Endothelial cell of umbilical vein (primary cell): ENCODE measurements at regions not wholly inside any gene's neighbourhood (a gene's known extent, or its start where the extent isn't known, plus 50 kb on each side); places are given as distances from the start of the nearest gene placed in this dataset.

Experiments
- BruUV-seq: library from RNA; stranded (reverse); fragments of 400-500 nt; replicated peaks from 2 replicates; lab custom pipeline; 2021; lab: Mats Ljungman, UMichigan
- CTCF ChIA-PET: fragments of 300-600, 350-600 bp; sonication (Branson Sonifier 250); formaldehyde crosslinking; loops from one replicate; lab custom pipeline; 2021; ENCODE audit warnings: antibody characterized with exemption, inconsistent platforms; lab: Charles Lee
- POLR2A ChIA-PET: fragments of 300-600, 350-600 bp; sonication (Branson Sonifier 250); formaldehyde crosslinking; loops from one replicate; lab custom pipeline; 2021; ENCODE audit warnings: antibody characterized with exemption, inconsistent platforms; lab: Charles Lee
- DNase-seq: peaks from one replicate; pipeline ENCODE4 v3.0.0-alpha.2; 2011; ENCODE audit warnings: low read depth, low spot score
- FAIRE-seq: peaks from 2 replicates; lab custom pipeline; 2011; peaks lifted over from hg19 to GRCh38; lab: Jason Lieb, UNC
- H2AFZ ChIP-seq: 2 replicates; pipeline ENCODE4 v1.6.0; 2012; ENCODE audit warnings: low read depth, low read length, control low read depth, inconsistent platforms
- H3K27ac ChIP-seq: 2 replicates; pipeline ENCODE4 v1.5.1; 2011; ENCODE audit warnings: low read depth, mild to moderate bottlenecking, control low read depth, low read length, moderate library complexity; ENCODE audit not compliant: insufficient read depth
- H3K27me3 ChIP-seq, 2 experiments: 2 replicates each; pipeline versions ENCODE4 v1.6.0 to v1.6.1; 2011; ENCODE audit warnings: low read length in 2 of 2, mixed read lengths in 1 of 2; ENCODE audit not compliant: control insufficient read depth in 2 of 2, insufficient read depth in 2 of 2
- H3K36me3 ChIP-seq, 2 experiments: 2 replicates in 1 of 2; 3 replicates in 1 of 2; pipeline ENCODE4 v1.5.1; 2011; ENCODE audit warnings: low read length in 2 of 2, mild to moderate bottlenecking in 1 of 2, moderate library complexity in 1 of 2; ENCODE audit not compliant: control insufficient read depth in 2 of 2, insufficient read depth in 2 of 2; ENCODE audit errors: extremely low read depth in 1 of 2
- H3K4me1 ChIP-seq: 3 replicates; pipeline ENCODE4 v1.5.1; 2011; ENCODE audit warnings: mild to moderate bottlenecking, low read length; ENCODE audit not compliant: control insufficient read depth, insufficient read depth; ENCODE audit errors: extremely low read depth
- H3K4me2 ChIP-seq: 2 replicates; pipeline ENCODE4 v1.6.1; 2011; ENCODE audit warnings: low read length, control low read depth, mixed read lengths; ENCODE audit not compliant: insufficient read depth
- H3K4me3 ChIP-seq, 3 experiments: fragments of 200-600 bp in 1 of 3; sonication (generic), shearing (Covaris generic) in 1 of 3; replicated peaks in 1 of 3; 2 replicates each; pipeline ENCODE4 v1.5.1; 2011 to 2016; ENCODE audit warnings: control low read depth in 3 of 3, low read length in 3 of 3, mild to moderate bottlenecking in 2 of 3, inconsistent platforms in 1 of 3, low read depth in 1 of 3, moderate library complexity in 1 of 3; ENCODE audit not compliant: insufficient read depth in 1 of 3
- H3K79me2 ChIP-seq: 2 replicates; pipeline ENCODE4 v1.6.0; 2012; ENCODE audit warnings: low read length, inconsistent platforms; ENCODE audit not compliant: control insufficient read depth, insufficient read depth
- H3K9ac ChIP-seq: replicated peaks from 2 replicates; pipeline ENCODE3; 2011; ENCODE audit warnings: low read length, control low read depth; ENCODE audit not compliant: insufficient read depth; ENCODE audit errors: extremely low read depth
- H3K9me1 ChIP-seq: replicated peaks from 3 replicates; pipeline ENCODE4 v1.6.0; 2011; ENCODE audit warnings: mild to moderate bottlenecking, low read length; ENCODE audit not compliant: control insufficient read depth, insufficient read depth; ENCODE audit errors: extremely low read depth
- H3K9me3 ChIP-seq: replicated peaks from 2 replicates; pipeline ENCODE4 v1.5.1; 2012; ENCODE audit warnings: low read length, inconsistent platforms; ENCODE audit not compliant: control insufficient read depth, insufficient read depth
- H4K20me1 ChIP-seq: replicated peaks from 2 replicates; pipeline ENCODE3; 2011; ENCODE audit warnings: mild to moderate bottlenecking, low read length; ENCODE audit not compliant: control insufficient read depth, insufficient read depth; ENCODE audit errors: extremely low read depth
- CTCF ChIP-seq, 2 donors: IDR thresholded peaks; 1 replicate in 1 of 2; 2 replicates in 1 of 2; pipeline ENCODE4 v1.5.1; 2011; ENCODE audit warnings: low read length in 2 of 2, mild to moderate bottlenecking in 2 of 2, moderate library complexity in 2 of 2, control low read depth in 1 of 2, inconsistent platforms in 1 of 2, low read depth in 1 of 2; ENCODE audit not compliant: insufficient read depth in 1 of 2; ENCODE audit errors: extremely low read depth in 1 of 2
- EZH2 ChIP-seq: IDR thresholded peaks from 2 replicates; pipeline ENCODE4 v1.6.1; 2012; ENCODE audit warnings: borderline replicate concordance, low read depth, mild to moderate bottlenecking, moderate library complexity, low read length, inconsistent platforms; ENCODE audit not compliant: severe bottlenecking
- FOS ChIP-seq: IDR thresholded peaks from 2 replicates; pipeline ENCODE4 v1.6.1; 2011; ENCODE audit warnings: mild to moderate bottlenecking, low read length, moderate library complexity, borderline replicate concordance; ENCODE audit not compliant: insufficient read depth
- GATA2 ChIP-seq: IDR thresholded peaks from 2 replicates; pipeline ENCODE4 v1.7.0; 2011; ENCODE audit warnings: low read depth, mild to moderate bottlenecking, moderate library complexity, mixed read lengths, low read length; ENCODE audit not compliant: insufficient read length, insufficient read depth
- JUN ChIP-seq: IDR thresholded peaks from 2 replicates; pipeline ENCODE4 v1.6.1; 2011; ENCODE audit warnings: borderline replicate concordance, low read depth; ENCODE audit not compliant: insufficient read length, insufficient read depth
- MAX ChIP-seq: IDR thresholded peaks from 2 replicates; pipeline ENCODE4 v1.6.1; 2011; ENCODE audit not compliant: insufficient read depth, insufficient read length
- MYC ChIP-seq: IDR thresholded peaks from one replicate; pipeline ENCODE4 v1.6.1; 2011; ENCODE audit warnings: mild to moderate bottlenecking, low read depth, low read length
- POLR2A ChIP-seq: IDR thresholded peaks from 2 replicates; pipeline ENCODE4 v1.6.1; 2012; ENCODE audit warnings: low read depth, mild to moderate bottlenecking, control low read depth, low read length
- POLR2AphosphoS5 ChIP-seq: IDR thresholded peaks from 2 replicates; pipeline ENCODE4 v1.6.1; 2012; ENCODE audit warnings: low read depth, mild to moderate bottlenecking, control low read depth, low read length, moderate library complexity; ENCODE audit not compliant: insufficient read depth
- dilution Hi-C: fragments of 300-500 bp; cut with MboI; formaldehyde crosslinking; loops from one replicate; pipeline ENCODE4 v1.15.0; 2019; ENCODE audit warnings: low sequenced_read_pairs; ENCODE audit not compliant: extremely low pct_ligation_motif_present
- intact Hi-C: fragments of 100-400 bp; cut with micrococcal nuclease; formaldehyde crosslinking; loops from one replicate; pipeline ENCODE4 v1.10.0; 2022

GRCh38 chr6:145339089-145339488 is 396.2 kb downstream of the EPM2A start:
- CTCF ChIA-PET: no interaction called here
- Histone ChIP-seq H4K20me1 (no peaks in the 10 kb centered on the region), H3K9ac (no peak overlapping the region), H3K9me1 (no peaks in the 10 kb centered on the region), H3K4me1 (no peaks in the 10 kb centered on the region), H2AFZ (no peak overlapping the region), H3K27ac (no peak overlapping the region), H3K36me3 (no peaks in the 10 kb centered on the region), H3K79me2 (no peaks in the 10 kb centered on the region), H3K9me3 (no peaks in the 10 kb centered on the region), H3K4me2 (no peak overlapping the region), H3K27me3 (no peaks in the 10 kb centered on the region), H3K4me3 (no peak overlapping the region)
- no TSS peak for BruUV-seq
- DNase-seq (no peak), FAIRE-seq (no peak)
- intact Hi-C loops (no loop called here), dilution Hi-C loops (no loop called here)
- TF ChIP-seq CTCF (IDR thresholded peaks at IDR 0.05; ENCODE audit: extremely low read depth in 1 of 2, insufficient read depth in 1 of 2, low read depth in 1 of 2, low read length in 2 of 2) (no peak), EZH2 (no peak), JUN (no peak), FOS (no peak), MYC (no peak), MAX (no peak), POLR2AphosphoS5 (no peak), POLR2A (no peak), GATA2 (no peak)
- POLR2A ChIA-PET: no interaction called here
